ENCODE measurements at regions not wholly inside any gene's neighbourhood (a gene's known extent, or its start where the extent isn't known, plus 50 kb on each side); places are given as distances from the start of the nearest gene placed in this dataset.

DNA sequence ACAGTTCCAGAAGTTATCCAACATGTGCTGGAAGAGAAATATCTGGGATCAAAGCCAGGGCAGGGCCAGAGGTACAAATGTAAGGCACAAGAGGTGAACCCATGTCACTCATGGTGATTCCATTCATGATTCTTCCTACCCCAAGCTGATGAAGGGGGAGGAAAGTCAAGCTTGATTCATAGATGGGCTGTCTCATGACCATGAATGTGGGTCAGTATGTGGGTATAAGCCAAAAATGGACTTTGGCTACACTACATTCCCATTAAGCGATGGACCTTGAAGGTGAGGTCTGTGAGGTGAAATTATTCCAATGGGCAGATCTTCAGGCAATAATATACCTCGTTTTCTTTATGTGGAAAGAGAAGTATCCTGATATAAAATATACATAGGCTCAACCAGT is 217.1 kb downstream of the BTG1 start:
- DNase-seq = no peak

- no peak for DNase-seq
Observed at GRCh38 chr12:91926848-91927247, 218.8 kb downstream of the BTG1 start.

DNA sequence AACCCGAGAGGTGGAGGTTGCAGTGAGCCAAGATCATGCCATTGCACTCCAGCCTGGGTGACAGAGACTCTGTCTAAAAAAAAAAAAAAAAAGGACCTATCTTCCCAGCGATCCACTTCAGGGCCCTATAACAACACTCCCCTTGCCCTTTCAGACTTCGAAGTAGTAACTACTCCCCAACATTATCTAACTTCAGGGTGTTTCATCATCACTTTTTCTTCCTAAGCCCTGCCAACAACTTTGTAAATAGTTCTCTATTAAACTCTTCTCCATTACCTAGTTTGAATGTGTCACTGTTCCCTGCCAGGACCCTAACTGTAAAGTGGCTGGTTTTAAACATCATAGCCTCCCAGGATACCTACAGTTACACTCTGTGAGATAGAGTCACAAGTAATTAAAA is 220.8 kb downstream of the BTG1 start:
- no peak for DNase-seq

- DNase-seq = no peak
Observed at GRCh38 chr12:91923864-91924263, 221.8 kb downstream of the BTG1 start.

- no peak for DNase-seq
Observed at GRCh38 chr12:91922674-91923073, 223.0 kb downstream of the BTG1 start.

GRCh38 chr12:91922139-91922538 is 223.5 kb downstream of the BTG1 start:
- DNase-seq = no peak

- DNase-seq = no peak
Observed at GRCh38 chr12:91921555-91921954, 224.1 kb downstream of the BTG1 start.

- DNase-seq = no peak
Observed at GRCh38 chr12:91920741-91921140, 224.9 kb downstream of the BTG1 start.

- no peak for DNase-seq
Observed at GRCh38 chr12:91920276-91920675, 225.4 kb downstream of the BTG1 start.

DNA sequence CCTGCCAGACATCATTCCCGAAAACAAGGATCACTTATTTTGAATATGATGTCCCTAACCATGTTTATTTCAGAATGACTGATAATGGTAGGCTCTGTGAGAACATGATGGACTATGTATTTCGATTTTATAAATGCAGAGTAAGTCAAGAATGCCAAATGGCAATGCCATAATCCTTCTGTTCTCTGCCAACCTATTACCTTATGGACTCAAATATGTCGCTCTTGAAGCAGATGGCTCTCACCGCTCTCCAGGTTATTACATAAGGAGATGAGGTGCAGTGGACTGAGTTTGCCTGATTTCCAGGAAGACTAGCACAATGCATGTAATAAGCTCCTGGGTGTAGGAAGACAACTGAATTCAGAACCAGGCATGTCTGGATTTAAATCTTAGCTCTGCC is 227.2 kb downstream of the BTG1 start:
- DNase-seq = no peak

DNA sequence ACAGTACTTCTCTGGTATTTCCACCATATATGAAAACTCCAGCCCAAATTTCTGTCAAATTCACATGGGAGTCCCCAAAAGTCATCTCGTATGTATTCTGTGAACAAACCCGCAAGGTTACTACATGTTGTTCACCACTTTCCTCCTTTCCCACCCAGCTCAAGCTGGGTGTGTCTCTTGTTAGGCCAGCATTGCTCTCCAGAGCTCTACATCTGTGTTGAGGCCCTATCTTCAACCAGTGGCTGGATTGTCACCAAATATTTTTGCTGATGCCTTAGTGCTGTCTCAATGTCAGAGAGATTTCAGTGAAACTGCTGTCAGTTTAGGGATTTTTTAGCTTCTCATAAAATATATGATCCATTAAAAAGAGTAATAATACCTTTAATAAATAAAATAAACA is 230.9 kb downstream of the BTG1 start:
- DNase-seq = no peak

- DNase-seq = no peak
Observed at GRCh38 chr12:91913651-91914050, 232.0 kb downstream of the BTG1 start.

DNA sequence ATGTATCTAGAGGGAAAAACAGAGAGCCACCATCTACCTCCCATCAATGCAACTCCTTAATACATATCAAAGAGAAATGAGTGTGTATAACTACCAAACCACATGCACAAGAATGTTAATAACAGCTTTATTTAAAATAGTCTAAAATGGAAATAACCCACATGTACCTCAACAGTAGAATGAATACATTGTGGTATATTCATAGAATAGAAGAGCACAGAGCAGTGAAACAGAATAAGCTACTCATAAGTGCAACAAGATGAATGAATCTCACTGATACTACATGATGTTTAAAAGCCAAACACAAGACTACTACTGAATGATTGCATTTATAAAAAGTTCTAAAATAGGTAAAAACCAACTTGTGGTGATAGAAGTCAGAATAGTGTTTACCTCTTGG is 232.5 kb downstream of the BTG1 start:
- no peak for DNase-seq

- DNase-seq = no peak
Observed at GRCh38 chr12:91912178-91912577, 233.5 kb downstream of the BTG1 start.

DNA sequence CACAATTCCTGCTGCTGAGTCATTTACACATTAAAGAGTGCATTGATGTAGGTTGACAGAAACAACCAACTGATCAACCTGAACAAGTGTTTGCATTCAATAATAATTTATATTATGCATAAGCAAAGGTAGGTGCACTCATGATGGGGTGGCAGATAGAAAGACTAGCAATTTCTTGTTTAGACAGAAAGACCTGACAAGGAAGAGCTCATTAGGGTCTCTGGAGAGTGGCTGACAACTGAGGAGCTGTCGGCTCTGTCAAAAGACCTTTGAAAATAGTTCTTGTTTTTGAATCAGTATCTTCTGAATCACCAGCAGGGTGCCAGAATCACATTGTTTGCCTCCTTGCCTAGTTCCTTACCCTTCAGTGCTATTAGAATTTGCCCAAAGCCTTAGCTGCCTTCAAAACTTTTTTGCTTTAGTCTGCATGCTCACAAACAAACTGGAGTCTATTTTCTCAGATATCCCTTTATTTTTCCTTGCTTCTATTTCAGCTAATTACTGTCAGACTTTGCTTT is 234.7 kb downstream of the BTG1 start:
- no peak for DNase-seq

DNA sequence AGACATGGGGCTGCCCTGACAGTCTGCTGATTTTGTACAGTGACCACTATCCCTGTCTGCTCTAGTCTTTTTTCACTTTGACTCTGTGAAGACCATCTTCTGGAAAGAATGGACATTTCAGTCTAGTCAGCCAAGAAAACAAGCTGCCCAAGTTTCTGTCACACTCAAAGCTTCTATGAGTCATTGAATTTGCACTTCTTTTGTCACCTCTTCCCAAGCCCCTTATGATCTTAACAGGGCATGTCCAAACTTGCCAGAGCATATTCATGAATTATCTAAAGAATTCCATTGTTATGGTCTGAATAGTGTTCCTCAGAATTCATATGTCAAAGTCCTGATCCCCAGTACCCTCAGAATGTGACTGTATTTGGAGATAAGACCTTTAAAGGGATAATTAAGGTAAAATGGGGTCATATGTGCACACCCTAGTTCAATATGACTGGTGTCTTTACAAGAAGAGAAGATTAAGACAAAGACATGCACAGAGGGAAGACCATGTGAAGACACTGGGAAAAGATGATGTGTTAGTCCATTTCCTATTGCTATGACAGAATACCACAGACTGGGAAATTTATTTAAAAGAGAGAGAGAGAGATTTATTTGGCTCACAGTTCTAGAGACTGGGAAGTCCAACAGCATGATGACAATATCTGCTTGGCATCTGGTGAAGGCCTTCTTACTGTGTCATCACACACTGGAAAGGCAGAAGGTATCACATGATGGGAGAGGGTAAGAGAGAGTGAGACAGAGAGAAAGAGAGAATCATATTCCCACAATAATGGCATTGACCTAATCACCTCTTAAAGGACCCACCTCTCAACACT is 242.6 kb downstream of the BTG1 start:
- DNase-seq = no peak

DNA sequence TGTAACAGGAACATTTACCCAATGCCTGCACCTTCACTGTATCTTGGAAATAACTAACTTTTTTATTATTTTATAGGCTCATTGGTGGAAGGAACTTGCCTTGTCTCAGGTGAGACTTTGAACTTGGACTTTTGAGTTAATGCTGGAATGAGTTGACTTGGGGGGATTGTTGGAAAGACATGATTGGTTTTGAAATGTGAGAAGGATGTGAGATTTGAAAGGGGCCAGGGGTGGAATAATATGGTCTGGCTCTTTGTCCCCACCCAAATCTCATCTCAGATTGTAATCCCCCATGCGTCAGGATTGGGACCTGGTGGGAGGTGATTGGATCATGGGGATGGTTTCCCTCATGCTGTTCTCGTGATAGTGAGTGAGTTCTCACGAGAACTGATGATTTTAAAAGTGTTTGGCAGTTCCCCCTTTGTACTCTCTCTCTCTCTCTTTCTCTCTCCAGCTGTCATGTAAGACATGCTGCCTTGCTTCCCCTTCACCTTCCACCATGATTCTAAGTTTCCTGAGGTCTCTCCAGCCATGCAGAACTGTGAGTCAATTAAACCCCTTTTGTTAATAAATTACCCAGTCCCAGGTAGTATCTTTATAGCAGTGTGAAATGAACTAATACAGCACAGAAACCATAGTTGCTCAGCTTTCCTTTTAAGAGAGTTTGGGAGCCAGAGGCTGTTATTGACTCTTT is 244.1 kb downstream of the BTG1 start:
- DNase-seq = no peak

DNA sequence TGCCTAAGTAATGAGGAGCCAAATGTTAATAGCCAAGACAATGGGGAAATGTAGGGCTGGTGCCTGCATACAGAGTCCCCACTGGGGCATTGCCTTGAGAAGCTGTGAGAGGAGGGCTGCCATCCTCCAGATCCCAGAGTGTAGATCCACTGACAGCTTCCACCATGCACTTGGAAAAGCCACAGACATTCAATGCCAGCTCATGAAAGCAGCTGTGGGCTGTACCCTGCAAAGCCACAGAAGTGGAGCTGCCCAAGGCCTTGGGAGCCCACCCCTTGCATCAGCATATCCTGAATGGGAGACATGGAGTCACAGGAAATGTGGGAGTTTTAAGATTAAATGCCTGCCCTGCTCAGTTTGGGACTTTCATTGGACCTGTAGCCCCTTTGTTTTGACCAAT is 244.7 kb downstream of the BTG1 start:
- DNase-seq = no peak

DNA sequence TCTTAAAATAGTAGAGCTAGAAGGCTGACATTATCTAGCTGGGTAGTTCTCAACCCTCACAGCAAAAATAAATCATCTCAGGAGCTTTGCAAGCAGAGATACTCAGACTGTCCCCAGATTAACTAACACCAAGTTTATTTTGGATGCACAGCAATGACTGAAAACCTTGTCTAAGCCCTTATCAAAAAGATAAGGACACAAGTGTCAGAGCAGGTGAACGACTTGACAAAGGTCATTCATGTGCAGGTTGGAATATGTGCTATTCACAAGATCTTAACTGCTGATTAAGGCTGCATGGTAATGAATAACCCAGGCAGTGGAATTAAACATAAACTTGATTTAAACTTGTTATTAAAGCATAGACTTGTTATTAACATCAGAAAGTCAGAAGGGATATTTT is 246.6 kb downstream of the BTG1 start:
- no peak for DNase-seq

DNA sequence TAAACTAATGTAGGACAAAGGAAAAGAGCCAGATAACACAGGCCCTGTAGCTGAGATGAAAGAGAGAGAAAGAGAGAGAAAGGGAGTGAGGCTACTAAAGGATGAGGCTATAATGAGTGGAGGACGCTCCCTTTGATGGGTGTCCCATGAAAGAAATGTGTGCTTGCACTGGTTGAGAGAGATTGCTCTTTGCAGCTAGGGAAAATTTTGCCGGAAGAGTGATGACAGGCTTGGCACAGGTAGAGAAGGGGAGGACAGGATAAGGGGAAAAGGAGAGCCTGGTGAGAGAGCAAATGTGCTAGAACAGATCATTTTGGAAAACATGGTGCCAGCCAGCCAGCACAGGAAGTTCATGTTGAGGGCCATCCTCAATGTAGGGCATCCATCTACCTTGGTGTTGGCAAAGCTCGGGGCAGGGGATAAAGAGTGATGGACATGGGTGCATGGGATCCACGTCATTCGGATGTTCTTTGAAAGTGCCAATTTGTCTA is 248.6 kb downstream of the BTG1 start:
- DNase-seq = no peak

- DNase-seq = no peak
Observed at GRCh38 chr12:91896286-91897024, 249.2 kb downstream of the BTG1 start.

DNA sequence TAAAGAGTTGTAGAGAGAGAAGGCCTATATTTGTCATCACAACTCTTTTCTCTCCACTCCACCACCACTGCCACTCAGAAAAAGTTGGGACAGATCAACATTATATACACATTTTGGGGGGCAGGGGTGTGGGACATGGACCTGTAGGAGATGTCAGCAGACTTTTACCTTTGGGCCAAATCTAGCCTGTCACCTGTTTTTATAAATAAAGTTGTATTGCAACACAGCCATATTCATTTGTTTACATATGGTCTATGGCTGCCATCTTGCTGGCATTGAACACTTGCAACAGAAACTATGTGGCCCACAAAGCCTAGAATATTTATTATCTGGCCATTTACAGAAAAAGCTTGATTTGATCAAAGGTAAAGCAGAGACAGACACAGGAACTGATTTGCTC is 250.7 kb downstream of the BTG1 start:
- DNase-seq = no peak

Data from nucleus accumbens (tissue), 56 donors.